GM06990 (cell line): ENCODE measurements at regions not wholly inside any gene's neighbourhood (a gene's known extent, or its start where the extent isn't known, plus 50 kb on each side); places are given as distances from the start of the nearest gene placed in this dataset.

Experiments used
- DNase-seq: peaks from one replicate; pipeline ENCODE4 v3.0.0-alpha.2; 2011; ENCODE audit not compliant: insufficient read length; ENCODE audit errors: extremely low read depth
- H3K27me3 ChIP-seq: replicated peaks from 2 replicates; pipeline ENCODE4 v1.6.0; 2011; ENCODE audit warnings: low read length; ENCODE audit not compliant: control insufficient read depth, insufficient read depth
- H3K36me3 ChIP-seq: 2 replicates; pipeline ENCODE4 v1.5.1; 2011; ENCODE audit warnings: low read length; ENCODE audit not compliant: control insufficient read depth, insufficient read depth
- H3K4me3 ChIP-seq: replicated peaks from 2 replicates; pipeline ENCODE4 v1.5.1; 2011; ENCODE audit warnings: low read depth, mild to moderate bottlenecking, control low read depth, low read length
- TF ChIP-seq, protein P1 (sequence below): IDR thresholded peaks from 2 replicates; pipeline ENCODE4 v1.5.1; 2011; ENCODE audit warnings: low read length, control low read depth, mild to moderate bottlenecking, inconsistent platforms; ENCODE audit not compliant: insufficient read depth, poor library complexity, severe bottlenecking

DNA sequence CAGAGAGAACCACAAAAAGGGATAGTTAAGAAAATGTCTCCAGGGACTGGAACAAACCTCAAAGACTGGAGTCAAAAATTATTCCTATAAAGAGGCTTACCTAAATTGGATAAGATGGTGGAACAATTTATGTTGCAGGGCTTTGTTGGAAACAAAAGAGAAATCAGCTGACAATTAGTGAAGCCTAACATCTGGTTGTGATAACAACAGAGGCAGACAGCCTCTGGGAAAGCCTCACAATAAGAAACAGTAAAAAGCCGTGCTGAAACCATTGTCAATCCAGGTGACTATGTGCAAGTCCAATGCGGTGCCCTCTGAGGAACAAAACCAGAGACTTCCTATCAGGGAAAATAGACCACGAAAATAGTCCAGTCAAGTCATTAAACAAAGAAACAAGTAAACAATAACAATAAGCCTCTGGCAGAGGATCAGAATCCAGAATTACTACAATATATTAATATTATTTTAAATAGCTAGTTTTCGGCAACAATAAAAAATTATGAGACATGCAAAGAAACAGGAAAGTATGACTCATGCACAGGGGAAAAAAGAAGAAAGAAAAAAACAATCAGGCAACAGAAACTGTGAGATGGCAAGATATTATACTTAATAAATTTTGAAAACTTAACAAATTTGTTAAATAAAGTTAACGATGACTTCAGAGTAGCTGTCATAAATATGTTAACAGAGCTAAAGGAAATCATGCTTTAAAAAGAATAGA, 99.7 kb upstream of the RXFP2 start:
- TF ChIP-seq, protein P1, sequence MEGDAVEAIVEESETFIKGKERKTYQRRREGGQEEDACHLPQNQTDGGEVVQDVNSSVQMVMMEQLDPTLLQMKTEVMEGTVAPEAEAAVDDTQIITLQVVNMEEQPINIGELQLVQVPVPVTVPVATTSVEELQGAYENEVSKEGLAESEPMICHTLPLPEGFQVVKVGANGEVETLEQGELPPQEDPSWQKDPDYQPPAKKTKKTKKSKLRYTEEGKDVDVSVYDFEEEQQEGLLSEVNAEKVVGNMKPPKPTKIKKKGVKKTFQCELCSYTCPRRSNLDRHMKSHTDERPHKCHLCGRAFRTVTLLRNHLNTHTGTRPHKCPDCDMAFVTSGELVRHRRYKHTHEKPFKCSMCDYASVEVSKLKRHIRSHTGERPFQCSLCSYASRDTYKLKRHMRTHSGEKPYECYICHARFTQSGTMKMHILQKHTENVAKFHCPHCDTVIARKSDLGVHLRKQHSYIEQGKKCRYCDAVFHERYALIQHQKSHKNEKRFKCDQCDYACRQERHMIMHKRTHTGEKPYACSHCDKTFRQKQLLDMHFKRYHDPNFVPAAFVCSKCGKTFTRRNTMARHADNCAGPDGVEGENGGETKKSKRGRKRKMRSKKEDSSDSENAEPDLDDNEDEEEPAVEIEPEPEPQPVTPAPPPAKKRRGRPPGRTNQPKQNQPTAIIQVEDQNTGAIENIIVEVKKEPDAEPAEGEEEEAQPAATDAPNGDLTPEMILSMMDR: no peak
- H3K36me3 ChIP-seq: no peaks in the 10 kb centered on the region
- no peak overlapping the region for H3K4me3 ChIP-seq
- DNase-seq: no peak
- no peaks in the 10 kb centered on the region for H3K27me3 ChIP-seq

- Histone ChIP-seq H3K36me3 (no peaks in the 10 kb centered on the region), H3K4me3 (no peak overlapping the region), H3K27me3 (no peaks in the 10 kb centered on the region)
- DNase-seq: no peak
- TF ChIP-seq, protein P1: no peak
Observed at GRCh38 chr13:31649766-31650165, 89.6 kb upstream of the RXFP2 start.

DNA sequence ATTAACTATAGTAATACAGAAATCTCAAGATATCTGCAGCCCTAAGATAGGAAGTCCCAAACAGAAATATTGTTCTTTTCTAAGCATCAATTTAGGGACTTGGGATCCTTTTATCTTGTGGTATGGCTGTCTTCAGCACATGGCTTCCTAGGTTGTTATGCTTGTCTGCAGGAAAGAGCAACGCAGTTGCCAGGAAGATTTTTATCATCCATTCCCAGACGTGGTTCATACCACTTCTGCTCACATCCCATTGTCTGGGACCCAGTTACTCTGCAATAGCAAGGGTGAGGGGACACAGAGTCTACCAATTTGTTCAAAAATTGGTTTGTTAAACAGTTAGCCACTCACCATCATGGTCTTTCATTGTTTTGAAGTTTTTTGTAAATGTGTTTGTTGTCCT, 85.6 kb upstream of the RXFP2 start:
- TF ChIP-seq, protein P1: no peak
- Histone ChIP-seq H3K4me3 (no peak overlapping the region), H3K27me3 (no peaks in the 10 kb centered on the region), H3K36me3 (no peaks in the 10 kb centered on the region)
- DNase-seq: no peak

DNA sequence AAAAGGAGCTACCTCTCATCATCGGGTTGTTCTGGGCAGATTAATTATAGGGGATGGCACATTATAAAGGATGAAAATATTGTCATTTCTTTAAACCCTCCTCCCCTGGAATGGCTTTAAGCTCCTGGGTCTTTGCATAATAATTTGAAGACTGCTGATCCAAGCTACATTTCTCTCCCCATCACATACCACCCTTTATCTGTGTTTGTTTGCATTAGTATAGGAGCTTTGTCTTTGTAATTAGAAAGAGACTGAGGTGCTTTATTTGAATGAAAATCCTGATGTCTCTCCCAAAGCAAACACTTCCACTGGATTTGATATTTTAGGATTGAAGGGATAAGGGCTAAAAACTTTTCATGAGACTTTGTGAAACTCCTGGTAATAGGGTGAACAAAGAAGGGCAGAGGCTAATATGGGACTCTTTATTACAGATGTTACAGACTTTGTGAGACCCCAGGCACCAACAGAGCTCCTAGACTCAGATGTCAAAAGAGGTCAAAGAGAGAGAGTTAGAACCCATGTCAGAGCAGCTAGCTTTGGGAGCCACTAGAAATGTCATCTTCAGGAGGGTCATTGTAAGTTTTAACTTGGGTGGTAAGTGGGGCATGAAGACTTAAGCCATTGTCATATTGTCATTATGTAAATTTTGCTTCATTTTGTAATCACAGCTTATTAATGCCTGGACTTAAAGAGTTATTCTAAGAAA, 75.3 kb upstream of the RXFP2 start:
- Histone ChIP-seq H3K27me3 (no peaks in the 10 kb centered on the region), H3K36me3 (no peaks in the 10 kb centered on the region), H3K4me3 (no peak overlapping the region)
- TF ChIP-seq, protein P1: no peak
- no peak for DNase-seq

DNA sequence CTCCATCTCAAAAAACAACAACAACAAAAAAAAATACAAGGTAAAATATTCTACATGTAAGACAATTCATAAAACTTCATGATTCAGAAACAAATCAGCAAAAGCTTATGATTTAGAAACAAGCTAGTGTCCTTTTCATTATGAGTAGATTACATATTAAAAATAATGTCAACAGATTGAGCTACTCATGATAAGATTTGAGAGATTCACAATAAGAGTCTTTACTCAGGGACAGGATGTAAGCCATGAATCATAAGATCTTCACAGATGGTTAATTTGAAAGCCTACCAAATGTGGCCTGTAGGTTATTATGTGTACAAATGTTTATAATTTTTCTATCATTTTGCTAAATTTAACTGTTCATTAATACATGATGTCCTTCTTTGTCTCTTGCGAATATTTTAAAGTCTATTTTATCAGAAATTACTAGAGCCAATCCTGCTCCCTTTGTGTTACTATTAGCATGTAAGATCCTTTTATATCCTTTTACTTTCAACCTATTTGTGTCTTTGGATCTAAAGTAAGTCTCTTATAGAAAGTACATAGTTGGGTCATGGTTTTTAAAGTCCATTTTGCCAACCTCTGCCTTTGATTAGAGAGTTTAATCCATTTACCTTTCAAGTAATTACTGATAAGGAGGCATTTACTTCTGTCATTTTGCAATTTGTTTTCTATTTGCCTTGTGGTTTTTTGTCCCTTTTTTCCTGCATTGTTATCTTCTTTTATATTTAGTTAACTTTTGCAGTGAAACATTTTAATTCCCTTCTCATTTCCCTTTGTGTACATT, 68.3 kb upstream of the RXFP2 start:
- DNase-seq: no peak
- H3K27me3 ChIP-seq: no peaks in the 10 kb centered on the region
- TF ChIP-seq, protein P1: no peak
- no peak overlapping the region for H3K4me3 ChIP-seq
- no peaks in the 10 kb centered on the region for H3K36me3 ChIP-seq
